ENCODE measurements at regions not wholly inside any gene's neighbourhood (a gene's known extent, or its start where the extent isn't known, plus 50 kb on each side); places are given as distances from the start of the nearest gene placed in this dataset.

DNA sequence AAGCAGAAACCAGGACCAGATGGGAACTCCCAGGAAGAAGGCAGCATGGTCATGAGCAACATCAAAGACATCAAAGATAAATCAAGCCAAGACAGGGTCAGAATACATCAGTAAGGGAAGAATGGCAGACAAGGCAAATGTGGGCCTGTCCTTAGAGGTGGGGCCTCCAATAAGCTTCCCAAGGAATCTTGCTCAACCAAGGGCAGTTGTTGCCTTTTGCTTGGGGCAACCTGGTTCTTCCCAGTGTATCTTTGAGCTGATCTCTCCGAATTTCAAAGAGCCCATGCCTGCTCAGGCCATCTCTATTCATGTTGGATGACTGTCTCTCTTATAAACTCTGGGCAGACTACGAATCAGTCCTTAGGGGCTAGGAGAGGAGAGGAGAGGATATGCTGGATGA, 68.4 kb upstream of the HABP2 start:
- TF ChIP-seq, protein P1, sequence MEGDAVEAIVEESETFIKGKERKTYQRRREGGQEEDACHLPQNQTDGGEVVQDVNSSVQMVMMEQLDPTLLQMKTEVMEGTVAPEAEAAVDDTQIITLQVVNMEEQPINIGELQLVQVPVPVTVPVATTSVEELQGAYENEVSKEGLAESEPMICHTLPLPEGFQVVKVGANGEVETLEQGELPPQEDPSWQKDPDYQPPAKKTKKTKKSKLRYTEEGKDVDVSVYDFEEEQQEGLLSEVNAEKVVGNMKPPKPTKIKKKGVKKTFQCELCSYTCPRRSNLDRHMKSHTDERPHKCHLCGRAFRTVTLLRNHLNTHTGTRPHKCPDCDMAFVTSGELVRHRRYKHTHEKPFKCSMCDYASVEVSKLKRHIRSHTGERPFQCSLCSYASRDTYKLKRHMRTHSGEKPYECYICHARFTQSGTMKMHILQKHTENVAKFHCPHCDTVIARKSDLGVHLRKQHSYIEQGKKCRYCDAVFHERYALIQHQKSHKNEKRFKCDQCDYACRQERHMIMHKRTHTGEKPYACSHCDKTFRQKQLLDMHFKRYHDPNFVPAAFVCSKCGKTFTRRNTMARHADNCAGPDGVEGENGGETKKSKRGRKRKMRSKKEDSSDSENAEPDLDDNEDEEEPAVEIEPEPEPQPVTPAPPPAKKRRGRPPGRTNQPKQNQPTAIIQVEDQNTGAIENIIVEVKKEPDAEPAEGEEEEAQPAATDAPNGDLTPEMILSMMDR (conservative IDR thresholded peaks at IDR 0.05; ENCODE audit: low read depth, low read length) = no peak
- no peak for TF ChIP-seq EZH2 (IDR thresholded peaks at IDR 0.05; ENCODE audit: borderline replicate concordance, low read depth, low read length, poor library complexity, severe bottlenecking)
